Hematopoietic multipotent progenitor cell (in vitro differentiated cells): ENCODE measurements at regions not wholly inside any gene's neighbourhood (a gene's known extent, or its start where the extent isn't known, plus 50 kb on each side); places are given as distances from the start of the nearest gene placed in this dataset.
"Not testable (repeated sequence)": the region's sequence is repeated elsewhere in the genome, so short reads cannot be mapped to it uniquely, and the experiment has no call there.

Source experiments
- DNase-seq, 3 donors: peaks; one replicate each; pipeline ENCODE4 v3.0.0-alpha.2; 2011 to 2015; ENCODE audit warnings: low read depth in 2 of 3, low spot score in 2 of 3

DNA sequence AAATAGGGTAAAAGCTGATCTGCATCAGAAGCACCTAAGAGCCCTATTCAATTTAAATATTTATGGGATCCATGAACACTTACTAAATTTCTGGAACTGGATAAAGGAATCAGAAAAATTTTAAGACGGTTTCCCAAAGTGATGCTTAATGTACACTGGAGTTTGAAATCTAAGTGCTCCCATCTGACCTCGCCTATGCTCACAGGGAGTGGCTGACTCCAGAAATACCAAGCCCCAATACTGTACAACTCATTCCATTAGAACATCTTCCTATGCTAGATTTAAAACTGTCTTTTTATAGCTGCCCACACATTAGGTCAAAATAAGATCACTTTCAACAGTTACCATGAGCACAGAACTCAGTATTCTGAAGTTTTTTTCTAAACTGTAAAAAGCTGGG is 1214.6 kb downstream of the CDH11 start:
- no peak for DNase-seq

DNA sequence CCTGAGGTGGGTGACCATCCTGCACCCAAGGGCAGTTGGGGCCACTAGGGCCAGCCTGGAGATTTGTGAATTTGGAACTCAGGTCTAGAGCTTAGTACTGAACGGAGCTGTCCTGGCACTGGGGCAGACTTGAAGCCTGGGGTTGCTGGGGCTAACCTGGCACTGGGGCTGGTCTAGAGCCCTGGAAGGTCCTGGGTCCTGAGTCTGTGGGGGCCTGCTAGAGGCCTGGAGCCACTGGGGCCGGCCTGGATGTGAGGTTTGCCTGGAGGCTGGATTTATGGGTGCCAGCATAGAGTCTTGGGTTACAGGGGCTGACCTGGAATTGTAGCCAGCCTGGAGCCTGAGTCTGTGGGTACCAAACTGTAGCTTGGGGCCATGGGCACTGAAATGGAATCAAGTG is 1216.9 kb downstream of the CDH11 start:
- no peak for DNase-seq

DNA sequence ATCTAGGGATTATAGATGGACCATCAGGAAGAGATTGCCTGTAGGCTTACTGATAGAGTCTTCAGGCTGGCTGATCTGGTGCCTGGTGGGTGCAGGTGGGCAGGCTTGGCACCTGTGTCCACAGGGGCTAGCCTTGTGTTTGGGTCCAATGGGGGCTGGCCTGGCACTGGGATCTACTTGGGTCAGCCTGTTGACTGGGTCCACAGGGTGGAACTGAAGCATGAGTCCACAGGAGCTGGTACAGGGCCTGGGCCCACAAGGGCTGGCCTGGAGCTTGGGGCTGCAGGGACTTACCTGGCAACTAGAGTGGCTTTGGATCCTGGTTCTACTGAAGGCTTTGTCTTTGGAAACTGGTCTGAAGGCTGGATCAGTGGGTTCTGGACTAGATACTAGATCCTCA is 1217.7 kb downstream of the CDH11 start:
- no peak for DNase-seq

DNA sequence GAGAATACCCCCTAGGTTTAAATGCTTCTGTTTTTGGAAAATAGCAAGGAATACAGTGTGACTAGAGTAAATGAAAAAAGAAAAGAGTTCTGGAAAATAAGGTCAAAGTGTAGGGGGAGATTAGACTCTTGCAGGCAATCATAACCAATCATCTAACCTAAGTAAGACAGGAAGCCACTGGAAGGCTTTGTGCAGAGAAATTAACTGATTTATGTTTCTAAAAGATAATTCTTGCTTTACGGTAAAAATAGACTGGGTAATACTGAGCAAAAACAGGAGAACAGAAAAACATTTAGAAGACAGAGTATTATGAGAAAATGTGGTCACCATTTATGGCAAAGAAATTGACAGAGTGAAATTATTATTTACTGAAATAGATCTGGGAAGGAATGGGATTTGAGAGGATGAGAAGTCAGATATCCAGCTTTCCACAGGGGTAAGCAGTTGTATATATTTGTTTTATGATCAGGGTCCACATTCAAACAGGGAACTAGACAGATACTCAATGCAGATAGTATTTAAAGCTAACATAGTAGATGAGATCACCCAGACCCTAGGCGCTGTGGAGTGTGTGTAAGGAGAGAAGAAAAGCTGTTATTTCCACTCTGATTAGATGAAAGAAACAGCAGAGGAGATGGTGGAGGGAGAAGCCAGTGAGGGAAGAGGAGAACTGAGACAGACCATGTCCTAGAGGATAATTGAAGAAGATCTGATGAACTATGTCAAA is 1225.3 kb downstream of the CDH11 start:
- DNase-seq: no peak

DNA sequence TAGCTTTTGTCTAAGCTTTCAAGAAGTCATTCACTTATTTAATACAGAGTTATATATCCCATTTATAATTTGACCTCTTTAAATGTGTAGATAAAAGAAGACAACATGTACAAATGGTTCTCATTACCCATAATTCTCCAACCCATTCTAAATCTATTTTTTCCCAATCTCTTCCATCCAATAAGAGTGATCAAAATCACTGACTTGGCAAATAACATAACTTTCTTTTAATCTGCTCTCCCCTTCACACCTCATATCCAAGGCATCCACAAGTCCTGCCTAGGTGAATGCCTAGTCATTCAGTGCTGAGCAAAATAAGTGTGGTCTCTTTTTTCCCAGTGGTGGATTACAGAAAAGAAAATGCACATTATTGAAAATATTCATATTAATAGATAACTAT is 1231.1 kb downstream of the CDH11 start:
- DNase-seq: no peak

DNA sequence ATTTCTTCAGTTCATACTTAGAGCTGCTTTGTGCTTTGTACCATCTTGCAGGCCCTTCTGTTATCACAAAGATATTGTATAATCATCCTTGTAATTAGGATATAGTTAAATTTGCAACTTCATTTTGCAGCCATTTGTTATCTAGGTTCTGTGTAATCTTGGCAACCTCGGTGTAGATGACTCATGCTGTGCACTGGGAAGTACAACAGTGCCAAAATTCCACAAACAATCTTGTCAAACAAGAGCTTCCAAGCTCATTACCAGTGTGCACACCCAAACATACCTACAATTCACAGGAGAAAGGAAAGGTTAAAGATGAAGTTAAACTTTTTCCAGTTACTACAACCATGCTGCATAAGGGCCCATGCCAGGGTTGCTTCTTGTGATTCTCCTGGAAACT is 1231.8 kb downstream of the CDH11 start:
- DNase-seq: no peak

DNA sequence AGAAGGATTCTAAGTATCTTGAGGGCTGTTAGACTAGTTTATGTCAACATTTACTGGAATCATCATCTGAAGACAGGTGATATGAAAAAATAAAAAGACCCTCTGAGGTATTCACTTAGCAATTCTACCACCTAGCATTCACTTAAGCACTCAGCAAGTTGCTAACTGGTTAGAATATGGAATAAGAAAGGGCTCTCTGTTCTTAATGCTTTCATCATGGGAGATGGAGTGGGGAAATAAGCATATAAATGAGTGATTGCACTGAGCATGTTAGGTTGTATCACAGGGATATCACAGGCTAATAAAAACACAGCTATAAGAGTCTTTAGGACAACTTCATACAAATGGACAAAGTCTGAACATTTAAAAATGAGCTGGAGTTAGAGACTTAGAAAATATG is 1238.8 kb downstream of the CDH11 start:
- DNase-seq: no peak

DNA sequence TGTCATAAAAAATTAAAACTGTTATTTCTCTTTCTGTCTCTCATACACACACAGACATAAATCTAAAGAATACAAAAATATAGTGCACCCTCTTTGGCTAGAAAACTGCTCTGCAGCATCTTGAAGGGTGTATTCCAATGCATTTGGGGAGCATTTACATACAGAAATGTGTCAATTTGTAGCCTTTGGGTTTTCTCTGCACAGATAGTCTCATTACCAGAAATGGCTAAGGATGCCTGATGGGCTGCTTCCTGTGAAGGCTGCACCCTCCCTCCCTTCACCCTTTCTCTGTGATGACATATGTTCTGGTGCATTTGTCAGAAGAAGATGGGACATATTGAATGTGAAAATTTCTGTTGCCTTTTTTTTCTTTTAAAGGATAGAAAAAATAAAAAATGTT is 1239.3 kb downstream of the CDH11 start:
- DNase-seq: no peak

DNA sequence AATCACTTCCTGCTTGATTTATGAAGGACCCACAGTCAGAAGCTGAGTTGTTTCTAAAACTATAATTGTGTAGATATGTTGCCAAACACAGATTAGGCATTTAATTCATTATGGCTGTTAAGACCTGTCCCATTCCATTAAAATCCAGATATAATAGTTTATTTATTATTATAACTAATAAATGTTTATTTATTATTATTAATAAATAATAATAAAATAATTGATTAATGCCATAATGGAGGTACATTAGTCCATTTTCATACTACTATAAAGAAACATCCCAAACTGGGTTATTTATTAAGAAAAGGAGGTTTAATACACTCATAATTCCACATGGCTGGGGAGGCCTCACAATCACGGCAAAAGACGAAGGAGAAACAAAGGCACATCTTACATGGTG is 1240.9 kb downstream of the CDH11 start:
- no peak for DNase-seq

DNA sequence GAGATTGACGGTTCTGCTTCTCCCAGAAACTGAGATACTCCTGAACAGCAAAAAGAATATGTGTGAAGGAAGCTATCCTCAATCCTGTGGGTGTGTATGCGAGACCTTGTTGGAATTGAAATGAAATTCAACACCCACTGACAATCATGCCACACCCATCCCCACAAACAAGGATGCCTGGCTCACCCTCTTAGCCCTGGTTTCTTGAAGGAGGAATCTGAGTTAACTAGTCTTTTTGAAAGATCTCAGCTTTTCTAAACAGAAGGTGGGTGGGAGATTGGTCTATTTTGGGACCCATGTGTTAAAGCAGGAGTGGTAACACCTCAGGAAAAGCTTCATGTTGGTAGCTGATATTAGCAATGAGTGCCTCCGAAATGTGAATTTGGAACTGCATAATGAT is 1244.5 kb downstream of the CDH11 start:
- DNase-seq: no peak

DNA sequence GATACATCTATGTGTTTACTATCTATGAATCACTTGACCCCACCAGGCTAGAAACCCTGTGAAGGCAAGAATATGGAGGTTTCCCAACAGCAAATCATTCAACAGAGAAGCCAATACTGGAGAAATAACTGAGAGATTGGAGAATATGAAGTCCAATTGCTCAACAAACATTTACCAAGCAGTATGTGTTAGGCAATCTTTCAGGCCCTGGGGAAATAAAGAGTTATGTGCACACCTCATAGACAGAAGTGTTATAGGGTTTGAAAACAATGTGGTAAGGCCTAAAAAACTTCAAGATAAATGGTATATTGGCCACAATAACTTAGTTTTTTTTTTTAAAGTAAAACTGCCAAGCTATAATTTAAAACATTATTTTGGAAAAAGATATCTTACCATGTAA is 1245.8 kb downstream of the CDH11 start:
- DNase-seq: no peak

DNA sequence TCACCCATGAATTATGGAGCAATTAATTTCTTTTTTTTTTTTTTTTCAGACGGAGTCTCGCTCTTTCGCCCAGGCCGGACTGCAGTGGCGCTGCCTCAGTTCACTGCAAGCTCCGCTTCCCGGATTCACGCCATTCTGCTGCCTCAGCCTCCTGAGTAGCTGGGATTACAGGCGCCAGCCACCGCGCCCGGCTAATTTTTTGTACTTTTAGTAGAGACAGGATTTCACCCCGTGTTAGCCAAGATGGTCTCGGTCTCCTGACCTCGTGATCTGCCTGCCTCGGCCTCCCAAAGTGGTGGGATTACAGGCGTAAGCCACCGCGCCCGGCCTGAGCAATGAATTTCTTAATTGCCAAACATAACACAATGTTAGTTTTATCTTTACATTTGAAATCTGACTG is 1261.2 kb downstream of the CDH11 start:
- not testable (repeated sequence) for DNase-seq

DNA sequence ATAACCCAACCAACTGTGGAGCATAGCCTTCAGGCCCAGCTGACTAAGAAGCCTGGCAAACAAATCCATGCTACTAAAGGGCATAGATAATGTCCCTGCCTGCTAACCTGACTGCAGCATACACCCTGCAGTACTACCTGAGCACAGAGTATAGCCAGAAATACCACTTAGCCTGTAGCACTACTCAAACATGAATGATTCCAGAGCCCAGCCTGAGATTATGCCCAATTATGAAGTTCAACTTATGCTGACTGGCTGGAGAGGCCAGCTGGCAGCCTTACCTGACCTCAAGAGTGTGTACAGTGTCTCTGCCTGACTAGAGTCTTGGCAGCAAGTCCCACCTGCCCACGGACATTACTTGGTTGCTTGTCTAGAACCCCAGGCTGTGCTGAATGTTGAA is 1265.3 kb downstream of the CDH11 start:
- no peak for DNase-seq

DNA sequence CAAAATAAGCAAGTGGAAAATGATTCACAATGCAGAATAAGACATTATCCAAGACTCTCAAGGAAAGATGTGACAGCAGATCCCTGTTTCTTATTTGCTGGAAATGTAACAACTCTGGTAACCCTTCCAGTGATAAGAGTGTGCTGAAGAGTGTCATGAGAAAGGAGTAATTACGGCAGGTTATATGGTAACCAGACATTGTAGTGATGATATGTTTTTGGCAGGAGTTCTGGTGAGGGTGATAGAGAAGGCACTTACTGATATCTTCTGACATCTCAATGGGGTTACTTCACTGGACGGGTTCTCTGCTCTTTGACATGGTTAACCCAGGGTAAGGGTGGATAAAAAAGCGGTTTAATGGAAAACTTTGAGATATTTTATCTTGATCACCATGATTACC is 1270.9 kb downstream of the CDH11 start:
- DNase-seq: no peak

DNA sequence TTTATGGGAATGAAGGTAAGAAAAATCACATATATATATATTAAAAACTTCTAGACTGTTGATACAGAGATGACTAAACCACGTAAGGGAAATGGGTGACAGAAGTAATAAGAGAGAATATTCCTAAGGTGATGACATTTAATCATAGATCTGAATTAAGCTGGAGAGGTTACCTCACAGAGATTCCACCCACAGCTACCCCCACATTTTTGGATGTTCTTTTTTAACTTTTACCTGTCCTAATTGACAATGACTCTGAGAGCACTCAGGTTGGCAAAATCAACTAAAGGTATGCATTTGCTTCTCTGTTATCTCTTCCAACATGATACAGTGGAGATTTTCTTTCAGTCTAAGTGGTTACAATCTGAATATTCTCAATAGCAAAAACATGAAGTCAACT is 1280.6 kb downstream of the CDH11 start:
- DNase-seq: no peak

DNA sequence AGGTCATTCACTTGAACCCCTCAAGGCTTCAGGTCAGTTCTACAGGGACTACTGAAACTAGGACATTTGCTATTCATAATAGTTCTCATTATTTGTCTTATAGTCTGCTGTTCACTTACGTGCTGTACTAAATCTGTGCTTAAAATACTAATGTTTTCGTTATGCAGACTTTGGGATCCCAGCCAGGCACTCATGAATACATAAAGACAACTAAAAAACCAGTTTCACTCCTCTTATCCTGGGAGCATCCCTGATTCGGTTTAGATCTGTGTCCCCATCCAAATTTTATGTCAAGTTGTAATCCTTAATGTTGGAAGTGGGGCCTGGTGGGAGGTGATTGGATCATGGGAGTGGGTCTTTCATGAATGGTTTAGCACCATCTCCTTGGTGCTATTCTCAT is 1291.8 kb downstream of the CDH11 start:
- DNase-seq: no peak

DNA sequence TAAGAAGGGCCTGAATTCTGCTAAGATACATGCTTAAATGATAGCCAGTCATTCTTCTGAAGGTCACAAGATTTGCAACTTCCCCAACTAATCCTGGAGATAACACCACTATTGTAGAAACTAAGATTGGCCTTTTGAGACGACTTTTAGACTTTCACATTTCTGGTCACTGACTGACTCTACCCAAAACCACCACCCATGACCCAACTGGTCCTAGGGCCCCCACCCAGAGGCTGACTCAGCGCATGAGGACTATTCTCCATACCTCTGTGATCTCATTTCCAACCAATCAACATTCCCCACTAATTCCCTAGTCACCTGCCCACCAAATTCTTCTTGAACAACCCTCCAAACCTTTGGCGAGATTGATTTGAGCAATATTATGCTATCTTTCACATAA is 1299.0 kb downstream of the CDH11 start:
- DNase-seq: no peak

DNA sequence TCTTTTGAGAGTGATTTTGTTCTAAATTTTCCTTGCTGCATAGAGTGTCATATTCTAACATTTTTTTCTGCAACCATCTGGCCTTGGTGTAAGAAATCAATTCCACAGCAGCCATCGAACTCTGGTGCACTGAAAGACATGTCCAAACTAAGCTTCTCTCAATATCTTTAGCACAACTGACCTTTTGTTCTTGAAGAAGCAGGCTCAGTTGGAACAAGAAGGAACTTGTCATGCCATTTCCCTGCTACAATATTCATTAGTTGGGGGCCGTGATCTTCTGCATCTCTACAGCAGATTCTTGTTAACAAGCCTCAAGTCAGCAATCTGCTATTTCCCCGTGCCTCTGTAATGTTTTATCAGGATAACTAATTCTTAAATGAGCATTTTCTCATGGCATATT is 1305.6 kb downstream of the CDH11 start:
- DNase-seq: no peak

DNA sequence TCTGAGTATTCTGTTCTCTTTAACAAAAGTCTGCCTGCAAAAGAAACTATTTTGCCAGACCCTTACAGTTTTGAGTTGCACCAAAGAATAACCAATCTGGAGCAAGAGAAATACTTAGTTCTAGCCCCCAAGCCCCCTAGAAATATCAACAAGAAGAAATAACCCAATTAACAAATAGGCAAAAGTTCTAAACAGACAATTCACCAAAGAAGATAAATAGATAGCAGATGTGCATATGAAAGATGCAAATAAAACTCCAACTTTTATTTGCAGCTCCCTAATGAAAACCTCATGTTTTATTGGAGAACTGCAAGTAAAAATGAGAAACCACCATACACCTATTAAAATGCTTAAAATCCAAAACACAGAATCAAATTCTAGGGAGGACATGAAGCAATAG is 1308.0 kb downstream of the CDH11 start:
- no peak for DNase-seq

DNA sequence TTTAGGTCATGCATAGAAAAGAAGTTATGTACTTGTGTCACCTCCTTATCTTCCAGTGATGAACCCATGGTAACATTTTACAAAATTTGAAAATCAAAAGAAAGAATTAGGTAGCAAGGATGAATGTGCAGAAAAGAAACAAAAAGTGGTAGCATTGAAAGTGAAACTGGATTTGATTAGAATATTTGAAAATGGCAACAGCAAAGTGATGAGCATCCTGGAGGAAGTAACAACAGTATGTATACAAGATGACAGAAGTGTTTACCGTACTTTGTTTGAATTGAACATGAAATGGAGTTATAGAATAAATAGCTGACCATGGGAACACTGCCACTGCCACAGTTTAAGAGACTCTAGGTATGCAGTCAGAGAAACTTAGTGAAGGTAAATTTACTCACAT is 1313.1 kb downstream of the CDH11 start:
- DNase-seq: no peak

DNA sequence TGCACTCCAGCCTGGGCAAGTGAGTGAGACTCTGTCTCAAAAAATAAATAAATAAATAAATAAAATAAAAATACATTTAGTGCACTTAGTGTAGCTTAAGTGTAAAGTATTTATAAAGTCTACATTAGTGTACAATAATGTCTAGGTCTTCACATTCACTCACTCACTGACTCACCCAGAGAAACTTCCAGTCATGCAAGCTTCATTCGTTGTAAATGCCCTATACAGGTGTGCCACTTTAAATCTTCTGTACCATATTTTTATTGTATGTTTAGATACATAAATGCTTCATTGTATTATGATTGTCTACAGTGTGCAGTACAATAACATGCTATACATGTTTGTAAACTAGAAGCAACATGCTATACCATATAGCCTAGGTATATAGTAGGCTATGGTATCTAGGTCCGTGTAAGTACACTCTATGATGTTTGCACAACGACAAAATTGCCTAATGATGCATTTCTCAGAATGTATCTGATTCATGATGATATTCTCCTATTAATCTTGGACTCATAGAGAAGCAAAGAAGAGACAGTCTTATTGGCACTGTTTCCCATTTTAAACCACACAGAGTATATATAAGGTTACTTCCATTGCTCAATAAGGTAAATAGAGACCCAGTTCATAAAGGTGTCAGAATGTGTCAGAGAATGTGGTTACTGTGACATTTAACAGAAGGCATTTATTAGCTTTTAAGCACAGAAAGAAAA is 1314.9 kb downstream of the CDH11 start:
- no peak for DNase-seq

DNA sequence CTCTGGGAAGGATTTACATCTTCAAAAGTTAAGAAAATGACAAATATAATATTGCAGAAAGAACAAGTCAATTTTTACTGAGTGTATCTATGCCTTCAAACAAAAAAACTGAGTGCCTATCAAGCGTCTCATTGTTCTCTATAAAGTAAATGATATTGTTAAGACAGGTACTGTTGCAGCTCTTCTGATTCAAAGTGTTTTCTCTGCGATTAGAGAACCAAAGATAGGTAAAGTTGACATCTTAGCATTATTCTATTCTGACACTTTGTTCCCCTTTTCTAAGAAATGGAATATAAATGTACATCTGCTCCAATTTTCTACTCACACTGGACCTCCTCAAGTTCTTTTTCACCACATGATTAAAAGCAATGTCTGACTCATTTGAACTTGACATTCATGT is 1317.7 kb downstream of the CDH11 start:
- no peak for DNase-seq

DNA sequence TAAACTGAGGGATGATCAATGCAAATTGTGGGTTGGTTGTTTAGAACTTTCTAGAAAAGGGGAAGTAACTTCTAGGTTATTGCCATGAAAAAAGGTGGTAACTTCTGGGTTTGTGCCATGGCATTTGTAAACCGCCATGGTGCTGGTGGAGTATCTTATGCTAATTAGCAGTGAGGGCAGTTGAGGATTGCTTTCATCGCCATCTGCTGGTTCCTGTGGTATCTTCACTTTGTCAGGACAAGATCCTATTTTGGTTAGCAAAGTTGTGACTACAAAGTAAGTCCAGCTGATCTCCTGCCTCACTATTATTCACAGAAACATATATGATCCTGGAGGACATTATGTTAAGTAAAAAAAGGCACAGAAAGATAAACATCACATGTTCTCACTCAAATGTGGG is 1332.3 kb downstream of the CDH11 start:
- DNase-seq: no peak
